ENCODE measurements at regions not wholly inside any gene's neighbourhood (a gene's known extent, or its start where the extent isn't known, plus 50 kb on each side); places are given as distances from the start of the nearest gene placed in this dataset.

DNA sequence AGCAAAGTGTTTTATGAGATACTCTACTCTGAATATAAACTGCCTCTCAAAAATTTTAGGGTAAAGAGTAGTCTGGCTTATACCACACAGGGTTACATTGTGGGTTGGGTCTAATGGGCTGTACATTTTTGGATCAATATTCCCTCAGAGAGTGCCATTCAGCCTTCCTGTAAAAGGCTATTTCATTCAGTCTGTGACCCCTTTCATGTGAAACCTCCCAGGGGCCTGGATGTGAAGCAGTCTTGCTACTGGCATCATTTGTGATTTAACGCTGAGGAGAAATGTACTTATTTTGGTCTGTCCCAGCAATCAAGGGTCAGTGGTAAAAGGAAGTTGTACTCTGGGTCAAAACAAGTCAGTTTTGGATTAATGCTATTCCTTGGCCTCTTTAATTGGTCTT, 71.8 kb upstream of the PRKG1 start:
- H3K27ac ChIP-seq, result no peak overlapping the region
- intact Hi-C loops (cut with DNase I), result no loop called here
- peaks cover 9% of the 10 kb centered on the region for H3K27me3 ChIP-seq
- TF ChIP-seq, protein P1, sequence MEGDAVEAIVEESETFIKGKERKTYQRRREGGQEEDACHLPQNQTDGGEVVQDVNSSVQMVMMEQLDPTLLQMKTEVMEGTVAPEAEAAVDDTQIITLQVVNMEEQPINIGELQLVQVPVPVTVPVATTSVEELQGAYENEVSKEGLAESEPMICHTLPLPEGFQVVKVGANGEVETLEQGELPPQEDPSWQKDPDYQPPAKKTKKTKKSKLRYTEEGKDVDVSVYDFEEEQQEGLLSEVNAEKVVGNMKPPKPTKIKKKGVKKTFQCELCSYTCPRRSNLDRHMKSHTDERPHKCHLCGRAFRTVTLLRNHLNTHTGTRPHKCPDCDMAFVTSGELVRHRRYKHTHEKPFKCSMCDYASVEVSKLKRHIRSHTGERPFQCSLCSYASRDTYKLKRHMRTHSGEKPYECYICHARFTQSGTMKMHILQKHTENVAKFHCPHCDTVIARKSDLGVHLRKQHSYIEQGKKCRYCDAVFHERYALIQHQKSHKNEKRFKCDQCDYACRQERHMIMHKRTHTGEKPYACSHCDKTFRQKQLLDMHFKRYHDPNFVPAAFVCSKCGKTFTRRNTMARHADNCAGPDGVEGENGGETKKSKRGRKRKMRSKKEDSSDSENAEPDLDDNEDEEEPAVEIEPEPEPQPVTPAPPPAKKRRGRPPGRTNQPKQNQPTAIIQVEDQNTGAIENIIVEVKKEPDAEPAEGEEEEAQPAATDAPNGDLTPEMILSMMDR (IDR thresholded peaks at IDR 0.05), result no peak
- TF ChIP-seq POLR2A (IDR thresholded peaks at IDR 0.05), result no peak
- WGBS, 4 donors, result 65 to 82% (median 70%) methylated on average over 1 of the region's 1 CpG
- no peaks in the 10 kb centered on the region for H3K9me3 ChIP-seq (replicated peaks in 1 of 3)
- H3K4me3 ChIP-seq, result no peak overlapping the region
- DNase-seq, result no peak
- H3K36me3 ChIP-seq (replicated peaks in 1 of 2), result no peaks in the 10 kb centered on the region
- no peaks in the 10 kb centered on the region for H3K4me1 ChIP-seq (replicated peaks in 1 of 2)

- H3K4me1 ChIP-seq (replicated peaks in 1 of 2), result no peaks in the 10 kb centered on the region
- no peaks in the 10 kb centered on the region for H3K36me3 ChIP-seq (replicated peaks in 1 of 2)
- H3K4me3 ChIP-seq, result no peak overlapping the region
- WGBS, 4 donors, result 73 to 84% (median 77%) methylated on average over 3 of the region's 3 CpGs
- TF ChIP-seq, protein P1 (IDR thresholded peaks at IDR 0.05), result no peak
- no peak for TF ChIP-seq POLR2A (IDR thresholded peaks at IDR 0.05)
- no peak overlapping the region for H3K27ac ChIP-seq
- H3K27me3 ChIP-seq, result peaks cover 9% of the 10 kb centered on the region
- intact Hi-C loops (cut with DNase I), result no loop called here
- no peaks in the 10 kb centered on the region for H3K9me3 ChIP-seq (replicated peaks in 1 of 3)
- DNase-seq, result no peak
Observed at GRCh38 chr10:51004776-51005175, 69.5 kb upstream of the PRKG1 start.

- TF ChIP-seq POLR2A (IDR thresholded peaks at IDR 0.05), result no peak
- TF ChIP-seq, protein P1 (IDR thresholded peaks at IDR 0.05), result no peak
- Histone ChIP-seq H3K27me3 (peaks cover 8% of the 10 kb centered on the region), H3K27ac (no peak overlapping the region), H3K36me3 (replicated peaks in 1 of 2) (no peaks in the 10 kb centered on the region), H3K4me1 (replicated peaks in 1 of 2) (no peaks in the 10 kb centered on the region), H3K9me3 (replicated peaks in 1 of 3) (no peaks in the 10 kb centered on the region), H3K4me3 (no peak overlapping the region)
- no peak for DNase-seq
- 63 to 77% (median 67%) methylated on average over 4 of the region's 4 CpGs for WGBS, 4 donors
- intact Hi-C loops (cut with DNase I), result no loop called here
Observed at GRCh38 chr10:51005551-51005950, 68.7 kb upstream of the PRKG1 start.

DNA sequence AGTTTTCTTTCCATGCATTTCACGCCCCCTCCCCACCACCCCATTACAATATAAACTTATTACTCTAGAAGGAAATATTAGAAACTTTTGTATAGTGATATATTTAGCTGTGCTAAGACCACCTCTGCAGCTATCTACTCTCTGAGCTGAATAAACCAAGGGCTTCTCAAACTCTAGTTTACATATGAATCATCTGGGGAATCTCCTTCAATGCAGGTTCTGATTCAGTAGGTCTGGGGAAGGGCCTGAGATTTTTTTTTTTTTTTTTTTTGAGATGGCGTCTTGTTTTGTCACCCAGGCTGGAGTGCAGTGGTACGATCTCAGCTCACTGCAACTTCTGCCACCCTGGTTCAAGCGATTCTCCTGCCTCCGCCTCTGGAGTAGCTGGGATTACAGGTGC, 67.6 kb upstream of the PRKG1 start:
- intact Hi-C loops (cut with DNase I), result no loop called here
- Histone ChIP-seq H3K27me3 (no peaks in the 10 kb centered on the region), H3K4me3 (no peak overlapping the region), H3K36me3 (replicated peaks in 1 of 2) (no peaks in the 10 kb centered on the region), H3K9me3 (replicated peaks in 1 of 3) (no peaks in the 10 kb centered on the region), H3K27ac (no peak overlapping the region), H3K4me1 (replicated peaks in 1 of 2) (no peaks in the 10 kb centered on the region)
- no peak for TF ChIP-seq POLR2A (IDR thresholded peaks at IDR 0.05)
- TF ChIP-seq, protein P1 (IDR thresholded peaks at IDR 0.05), result no peak
- WGBS, 4 donors, result 84 to 88% (median 87%) methylated on average over 5 of the region's 5 CpGs
- DNase-seq, result no peak

Measured in adrenal gland (tissue), 9 donors.